AG09309 (cell line): ENCODE measurements at regions not wholly inside any gene's neighbourhood (a gene's known extent, or its start where the extent isn't known, plus 50 kb on each side); places are given as distances from the start of the nearest gene placed in this dataset.
A peak's percentile ranks its signal among the peaks of the same experiment; 100 is the strongest.

Experiments used
- DNase-seq: peaks from one replicate; pipeline ENCODE4 v3.0.0-alpha.2; 2010; ENCODE audit warnings: low read depth
- H3K4me3 ChIP-seq: 2 replicates; pipeline ENCODE4 v1.5.1; 2011; ENCODE audit warnings: mild to moderate bottlenecking, low read depth, low read length, moderate library complexity; ENCODE audit not compliant: control insufficient read depth
- CTCF ChIP-seq: IDR thresholded peaks from 2 replicates; pipeline ENCODE4 v1.5.1; 2011; ENCODE audit warnings: mild to moderate bottlenecking, low read depth, low read length, inconsistent platforms; ENCODE audit not compliant: insufficient read depth, control insufficient read depth; ENCODE audit errors: missing control alignments

GRCh38 chr10:78925275-78925674 is 143.5 kb upstream of the ZMIZ1 start:
- no peak for TF ChIP-seq CTCF
- DNase-seq: no peak
- H3K4me3 ChIP-seq: no peak overlapping the region

GRCh38 chr10:78925800-78926319 is 142.9 kb upstream of the ZMIZ1 start:
- H3K4me3 ChIP-seq: no peak overlapping the region
- no peak for TF ChIP-seq CTCF
- peak; percentile 96 for DNase-seq

GRCh38 chr10:78927257-78927995 is 141.3 kb upstream of the ZMIZ1 start:
- no peak for TF ChIP-seq CTCF
- no peak overlapping the region for H3K4me3 ChIP-seq
- no peak for DNase-seq

DNA sequence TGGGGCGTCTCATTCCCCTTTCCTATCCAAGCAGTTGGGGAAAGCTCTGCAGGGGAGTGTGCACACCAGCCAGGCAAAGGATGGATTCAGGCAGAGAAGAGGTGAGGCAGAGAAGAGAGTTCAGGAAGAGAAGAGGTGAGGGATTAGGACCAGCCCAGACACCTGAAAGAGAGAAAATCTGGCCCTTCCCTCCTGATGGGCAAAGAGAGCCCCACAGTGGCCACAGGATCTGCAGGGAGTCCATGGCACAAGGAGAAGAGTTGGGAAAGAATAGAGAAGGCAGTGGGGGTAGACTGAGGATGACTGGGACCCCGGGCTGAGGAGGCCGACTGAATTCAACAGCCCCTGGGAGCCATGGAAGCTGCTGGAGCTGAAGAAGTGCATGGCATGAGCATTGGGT is 140.4 kb upstream of the ZMIZ1 start:
- no peak overlapping the region for H3K4me3 ChIP-seq
- no peak for DNase-seq
- no peak for TF ChIP-seq CTCF

GRCh38 chr10:78929541-78929940 is 139.2 kb upstream of the ZMIZ1 start:
- DNase-seq: no peak
- TF ChIP-seq CTCF: no peak
- H3K4me3 ChIP-seq: no peak overlapping the region

GRCh38 chr10:78931321-78932053 is 137.3 kb upstream of the ZMIZ1 start:
- DNase-seq: peak; percentile 83
- TF ChIP-seq CTCF: no peak
- no peak overlapping the region; the same call in 1 of the 2 replicates for H3K4me3 ChIP-seq
